ENCODE measurements at regions not wholly inside any gene's neighbourhood (a gene's known extent, or its start where the extent isn't known, plus 50 kb on each side); places are given as distances from the start of the nearest gene placed in this dataset.

DNA sequence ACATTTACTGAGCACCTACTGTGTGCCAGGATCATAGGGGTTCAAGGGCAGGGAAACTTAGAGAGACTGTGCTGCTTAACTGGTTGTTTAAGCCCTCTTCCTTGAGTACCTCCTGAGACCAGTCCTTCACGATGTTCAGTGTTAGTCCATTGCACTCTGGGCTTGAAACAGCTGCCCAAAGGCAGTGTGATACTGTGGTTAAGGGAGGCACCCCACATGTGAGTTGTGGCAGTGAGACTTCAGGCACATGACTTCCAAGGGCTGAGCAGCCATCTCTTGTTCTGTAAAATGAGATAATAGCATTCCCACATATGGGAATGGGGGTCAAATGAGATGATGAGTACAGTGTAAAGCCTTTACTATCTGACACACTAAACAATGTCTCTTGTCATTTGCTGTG is 75.1 kb downstream of the LINGO1 start:
- 100% methylated on average over 1 of the region's 1 CpG; no CpG with 5 or more reads in 1 of the 2 donors for WGBS, 2 donors
- H3K9me3 ChIP-seq = no peaks in the 10 kb centered on the region
- intact Hi-C loops (cut with DNase I) = no loop called here

DNA sequence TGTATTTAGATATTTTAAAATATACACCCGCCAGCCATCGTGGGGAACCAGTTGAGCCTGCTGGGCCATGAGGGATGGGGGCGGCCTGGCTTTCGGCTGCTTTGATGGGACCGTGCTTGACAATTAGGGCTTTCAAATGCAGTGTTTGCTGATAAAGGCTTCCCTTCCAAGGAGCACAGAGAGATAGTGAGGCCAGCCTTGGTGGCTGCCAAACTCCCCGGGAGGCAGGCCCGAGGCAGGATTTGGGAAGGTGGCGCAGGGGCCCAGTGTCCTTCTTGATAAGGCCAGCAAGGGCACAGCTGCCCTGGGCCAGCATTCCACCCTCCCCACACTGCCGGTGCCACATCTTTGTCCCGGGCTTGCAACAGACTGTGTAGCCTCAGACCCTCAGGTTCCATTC is 75.6 kb downstream of the LINGO1 start:
- Histone ChIP-seq H3K9me3 (no peaks in the 10 kb centered on the region), H3K27me3 (no peaks in the 10 kb centered on the region), H3K27ac (no peak overlapping the region), H3K4me1 (no peaks in the 10 kb centered on the region), H3K36me3 (no peaks in the 10 kb centered on the region), H3K4me3 (no peak overlapping the region)
- TF ChIP-seq, protein P1, sequence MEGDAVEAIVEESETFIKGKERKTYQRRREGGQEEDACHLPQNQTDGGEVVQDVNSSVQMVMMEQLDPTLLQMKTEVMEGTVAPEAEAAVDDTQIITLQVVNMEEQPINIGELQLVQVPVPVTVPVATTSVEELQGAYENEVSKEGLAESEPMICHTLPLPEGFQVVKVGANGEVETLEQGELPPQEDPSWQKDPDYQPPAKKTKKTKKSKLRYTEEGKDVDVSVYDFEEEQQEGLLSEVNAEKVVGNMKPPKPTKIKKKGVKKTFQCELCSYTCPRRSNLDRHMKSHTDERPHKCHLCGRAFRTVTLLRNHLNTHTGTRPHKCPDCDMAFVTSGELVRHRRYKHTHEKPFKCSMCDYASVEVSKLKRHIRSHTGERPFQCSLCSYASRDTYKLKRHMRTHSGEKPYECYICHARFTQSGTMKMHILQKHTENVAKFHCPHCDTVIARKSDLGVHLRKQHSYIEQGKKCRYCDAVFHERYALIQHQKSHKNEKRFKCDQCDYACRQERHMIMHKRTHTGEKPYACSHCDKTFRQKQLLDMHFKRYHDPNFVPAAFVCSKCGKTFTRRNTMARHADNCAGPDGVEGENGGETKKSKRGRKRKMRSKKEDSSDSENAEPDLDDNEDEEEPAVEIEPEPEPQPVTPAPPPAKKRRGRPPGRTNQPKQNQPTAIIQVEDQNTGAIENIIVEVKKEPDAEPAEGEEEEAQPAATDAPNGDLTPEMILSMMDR (IDR thresholded peaks at IDR 0.05) = no peak
- TF ChIP-seq POLR2A (IDR thresholded peaks at IDR 0.05) = no peak
- DNase-seq = no peak
- 62 to 70% methylated on average over 6 to 9 of the region's 10 CpGs for WGBS, 2 donors
- intact Hi-C loops (cut with DNase I) = no loop called here

More for the DNA sequence above, 75.1 kb downstream of the LINGO1 start:
- no peaks in the 10 kb centered on the region for H3K4me1 ChIP-seq
- no peak overlapping the region for H3K4me3 ChIP-seq
- no peak overlapping the region for H3K27ac ChIP-seq
- no peaks in the 10 kb centered on the region for H3K36me3 ChIP-seq
- DNase-seq = no peak
- TF ChIP-seq, protein P1 (IDR thresholded peaks at IDR 0.05) = no peak
- no peak for TF ChIP-seq POLR2A (IDR thresholded peaks at IDR 0.05)
- no peaks in the 10 kb centered on the region for H3K27me3 ChIP-seq

DNA sequence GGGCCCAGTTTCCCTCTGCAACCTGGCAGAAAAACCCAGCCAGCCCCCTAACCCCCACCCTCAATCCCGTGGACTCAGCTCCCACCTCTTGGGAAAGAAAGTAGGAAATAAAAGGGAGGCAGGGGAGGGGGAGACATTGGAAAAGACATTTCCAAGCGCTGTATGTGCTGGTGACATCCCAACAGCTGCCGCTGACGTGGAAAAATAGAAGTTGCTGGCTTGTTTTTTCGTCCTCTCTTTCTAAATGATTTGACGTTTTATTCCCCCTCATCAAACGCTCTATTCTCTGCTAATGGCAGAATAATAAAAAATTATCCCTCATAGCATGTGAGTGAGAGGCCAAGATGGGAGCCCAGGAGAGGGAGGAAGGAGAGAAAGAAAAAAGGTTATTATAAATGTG is 76.1 kb downstream of the LINGO1 start:
- intact Hi-C loops (cut with DNase I) = no loop called here
- no peaks in the 10 kb centered on the region for H3K27me3 ChIP-seq
- no peaks in the 10 kb centered on the region for H3K4me1 ChIP-seq
- no peaks in the 10 kb centered on the region for H3K36me3 ChIP-seq
- TF ChIP-seq, protein P1 (IDR thresholded peaks at IDR 0.05) = no peak
- no peak for TF ChIP-seq POLR2A (IDR thresholded peaks at IDR 0.05)
- no peaks in the 10 kb centered on the region for H3K9me3 ChIP-seq
- H3K4me3 ChIP-seq = no peak overlapping the region
- DNase-seq = no peak
- H3K27ac ChIP-seq = no peak overlapping the region
- 88 to 89% methylated on average over 7 of the region's 7 CpGs for WGBS, 2 donors

DNA sequence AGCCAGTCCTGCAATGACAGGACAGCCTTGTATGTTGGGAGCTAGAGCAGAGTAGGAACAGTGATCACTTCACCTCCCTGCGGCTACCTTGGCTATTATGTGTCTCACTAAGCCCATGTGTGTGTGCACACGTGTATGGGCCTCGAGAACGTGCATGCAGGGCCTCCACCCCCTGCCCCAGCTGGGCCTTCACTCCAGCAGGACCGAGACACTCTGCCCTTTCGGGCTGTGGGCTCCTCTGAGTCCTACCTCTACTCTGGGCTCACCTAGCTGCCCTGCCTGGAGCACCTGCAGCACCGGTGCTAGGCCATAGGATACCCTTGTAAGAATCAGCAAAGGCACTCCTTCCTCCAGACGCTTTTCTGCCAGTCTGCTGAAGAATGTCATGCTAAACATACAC is 77.5 kb downstream of the LINGO1 start:
- Histone ChIP-seq H3K36me3 (no peaks in the 10 kb centered on the region), H3K27me3 (no peaks in the 10 kb centered on the region), H3K27ac (no peak overlapping the region), H3K4me3 (no peak overlapping the region), H3K9me3 (no peaks in the 10 kb centered on the region), H3K4me1 (no peaks in the 10 kb centered on the region)
- DNase-seq = no peak
- WGBS, 2 donors = 80 to 82% methylated on average over 7 of the region's 8 CpGs
- TF ChIP-seq POLR2A (IDR thresholded peaks at IDR 0.05) = no peak
- TF ChIP-seq, protein P1 (IDR thresholded peaks at IDR 0.05) = no peak
- intact Hi-C loops (cut with DNase I) = no loop called here

DNA sequence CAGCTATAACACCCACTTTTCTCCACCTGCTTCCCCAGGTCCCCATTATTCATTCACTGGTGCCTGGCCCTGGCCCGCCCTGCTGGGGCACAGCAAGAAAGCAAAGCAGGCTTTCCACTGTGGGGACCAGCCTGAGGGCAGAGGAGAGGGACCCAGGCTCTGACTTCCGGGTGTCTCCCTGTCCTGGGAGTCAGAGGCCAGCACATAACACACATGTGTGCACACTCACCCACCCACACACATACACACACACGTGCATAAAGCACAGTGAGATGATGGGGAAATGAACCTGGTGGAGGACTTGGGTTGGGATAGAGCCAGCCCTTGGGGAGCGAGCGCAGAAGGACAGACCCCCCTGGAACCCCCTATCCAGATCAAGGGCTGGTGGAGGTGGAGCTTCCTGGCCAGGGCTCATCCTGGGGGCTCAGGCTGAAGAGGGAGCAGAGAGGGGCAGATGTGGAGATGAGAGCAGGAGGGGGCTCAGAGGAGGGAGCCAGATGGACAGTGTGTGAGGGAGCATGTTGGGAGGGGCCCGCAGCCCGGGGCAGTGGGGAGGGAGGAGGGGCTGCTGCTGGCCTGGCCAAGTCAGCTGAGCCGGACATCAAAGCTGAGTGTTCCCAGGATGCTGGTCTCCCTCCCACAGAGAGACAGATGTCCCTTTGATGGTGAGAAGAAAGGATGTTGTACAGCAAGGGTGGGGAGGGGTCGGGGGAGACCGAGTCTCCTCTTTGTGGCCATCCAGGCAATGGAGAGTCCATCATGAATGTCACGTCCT is 78.2 kb downstream of the LINGO1 start:
- WGBS, 2 donors = 66 to 72% methylated on average over 6 to 8 of the region's 11 CpGs
- no peaks in the 10 kb centered on the region for H3K36me3 ChIP-seq
- H3K27me3 ChIP-seq = peaks cover 0 to 7% (median 0%) of the 10 kb centered on the region in 4 donors
- TF ChIP-seq, protein P1 (IDR thresholded peaks at IDR 0.05) = no peak
- TF ChIP-seq POLR2A (IDR thresholded peaks at IDR 0.05) = no peak
- no peak overlapping the region for H3K27ac ChIP-seq
- H3K4me1 ChIP-seq = no peaks in the 10 kb centered on the region
- H3K9me3 ChIP-seq = no peaks in the 10 kb centered on the region
- no peak for DNase-seq
- H3K4me3 ChIP-seq = no peak overlapping the region
- intact Hi-C loops (cut with DNase I) = no loop called here

All from esophagus squamous epithelium (tissue), 5 donors.